22Rv1 (cell line): ENCODE measurements at regions not wholly inside any gene's neighbourhood (a gene's known extent, or its start where the extent isn't known, plus 50 kb on each side); places are given as distances from the start of the nearest gene placed in this dataset.

Source experiments
- CTCF ChIP-seq: fragments of 450-650 bp; IDR thresholded peaks from 2 replicates; pipeline ENCODE4 v1.5.1; 2017; ENCODE audit warnings: mild to moderate bottlenecking
- ZFX ChIP-seq: fragments of 450-650 bp; IDR thresholded peaks from 2 replicates; pipeline ENCODE4 v1.6.1; 2017; ENCODE audit warnings: antibody characterized with exemption, borderline replicate concordance

- no peak for TF ChIP-seq CTCF
- TF ChIP-seq ZFX, result no peak
These were observed 119.5 kb downstream of the PMP22 start for GRCh38 chr17:15145621-15146020.
